ENCODE measurements at regions not wholly inside any gene's neighbourhood (a gene's known extent, or its start where the extent isn't known, plus 50 kb on each side); places are given as distances from the start of the nearest gene placed in this dataset.

- H2AFZ ChIP-seq (ENCODE audit: low read depth, low read length): no peak overlapping the region
- H3K27me3 ChIP-seq (ENCODE audit: insufficient read depth, low read length): no peaks in the 10 kb centered on the region
- H3K4me1 ChIP-seq (ENCODE audit: insufficient read depth, low read length): no peaks in the 10 kb centered on the region
- H3K9me3 ChIP-seq (ENCODE audit: low read length): no peaks in the 10 kb centered on the region
- no peak overlapping the region for H3K4me3 ChIP-seq (ENCODE audit: low read length)
- H3K36me3 ChIP-seq (ENCODE audit: insufficient read depth, low read length): no peaks in the 10 kb centered on the region
Observed at GRCh38 chr2:57313678-57314077, 732.9 kb upstream of the VRK2 start.

- Histone ChIP-seq H3K4me3 (ENCODE audit: low read length) (no peak overlapping the region), H3K36me3 (ENCODE audit: insufficient read depth, low read length) (no peaks in the 10 kb centered on the region), H3K9me3 (ENCODE audit: low read length) (no peaks in the 10 kb centered on the region), H2AFZ (ENCODE audit: low read depth, low read length) (no peak overlapping the region), H3K27me3 (ENCODE audit: insufficient read depth, low read length) (no peaks in the 10 kb centered on the region), H3K4me1 (ENCODE audit: insufficient read depth, low read length) (no peaks in the 10 kb centered on the region)
Observed at GRCh38 chr2:57314682-57315081, 731.9 kb upstream of the VRK2 start.

- no peaks in the 10 kb centered on the region for H3K9me3 ChIP-seq (ENCODE audit: low read length)
- H3K4me3 ChIP-seq (ENCODE audit: low read length): no peak overlapping the region
- no peaks in the 10 kb centered on the region for H3K4me1 ChIP-seq (ENCODE audit: insufficient read depth, low read length)
- no peak overlapping the region for H2AFZ ChIP-seq (ENCODE audit: low read depth, low read length)
- H3K27me3 ChIP-seq (ENCODE audit: insufficient read depth, low read length): no peaks in the 10 kb centered on the region
- no peaks in the 10 kb centered on the region for H3K36me3 ChIP-seq (ENCODE audit: insufficient read depth, low read length)
Observed at GRCh38 chr2:57330447-57330846, 716.2 kb upstream of the VRK2 start.

- no peak overlapping the region for H3K4me3 ChIP-seq (ENCODE audit: low read length)
- H3K9me3 ChIP-seq (ENCODE audit: low read length): no peaks in the 10 kb centered on the region
- no peaks in the 10 kb centered on the region for H3K4me1 ChIP-seq (ENCODE audit: insufficient read depth, low read length)
- no peaks in the 10 kb centered on the region for H3K27me3 ChIP-seq (ENCODE audit: insufficient read depth, low read length)
- H2AFZ ChIP-seq (ENCODE audit: low read depth, low read length): no peak overlapping the region
- H3K36me3 ChIP-seq (ENCODE audit: insufficient read depth, low read length): no peaks in the 10 kb centered on the region
Observed at GRCh38 chr2:57333221-57333620, 713.4 kb upstream of the VRK2 start.

- Histone ChIP-seq H3K4me3 (ENCODE audit: low read length) (no peak overlapping the region), H3K36me3 (ENCODE audit: insufficient read depth, low read length) (no peaks in the 10 kb centered on the region), H2AFZ (ENCODE audit: low read depth, low read length) (no peak overlapping the region), H3K9me3 (ENCODE audit: low read length) (no peaks in the 10 kb centered on the region), H3K27me3 (ENCODE audit: insufficient read depth, low read length) (no peaks in the 10 kb centered on the region), H3K4me1 (ENCODE audit: insufficient read depth, low read length) (no peaks in the 10 kb centered on the region)
Observed at GRCh38 chr2:57343391-57344006, 703.1 kb upstream of the VRK2 start.

- Histone ChIP-seq H2AFZ (ENCODE audit: low read depth, low read length) (no peak overlapping the region), H3K4me1 (ENCODE audit: insufficient read depth, low read length) (no peaks in the 10 kb centered on the region), H3K36me3 (ENCODE audit: insufficient read depth, low read length) (no peaks in the 10 kb centered on the region), H3K4me3 (ENCODE audit: low read length) (no peak overlapping the region), H3K9me3 (ENCODE audit: low read length) (no peaks in the 10 kb centered on the region), H3K27me3 (ENCODE audit: insufficient read depth, low read length) (no peaks in the 10 kb centered on the region)
Observed at GRCh38 chr2:57368190-57368589, 678.4 kb upstream of the VRK2 start.

- Histone ChIP-seq H3K9me3 (ENCODE audit: low read length) (no peaks in the 10 kb centered on the region), H3K4me1 (ENCODE audit: insufficient read depth, low read length) (no peaks in the 10 kb centered on the region), H2AFZ (ENCODE audit: low read depth, low read length) (no peak overlapping the region), H3K27me3 (ENCODE audit: insufficient read depth, low read length) (no peaks in the 10 kb centered on the region), H3K4me3 (ENCODE audit: low read length) (no peak overlapping the region), H3K36me3 (ENCODE audit: insufficient read depth, low read length) (no peaks in the 10 kb centered on the region)
Observed at GRCh38 chr2:57370882-57371585, 675.6 kb upstream of the VRK2 start.

GRCh38 chr2:57372237-57372984 lies 674.2 kb upstream of the VRK2 start:
- Histone ChIP-seq H3K36me3 (ENCODE audit: insufficient read depth, low read length) (no peaks in the 10 kb centered on the region), H3K4me1 (ENCODE audit: insufficient read depth, low read length) (no peaks in the 10 kb centered on the region)

GRCh38 chr2:57373530-57373929 lies 673.1 kb upstream of the VRK2 start:
- Histone ChIP-seq H3K9me3 (ENCODE audit: low read length) (no peaks in the 10 kb centered on the region), H3K27me3 (ENCODE audit: insufficient read depth, low read length) (no peaks in the 10 kb centered on the region), H3K4me1 (ENCODE audit: insufficient read depth, low read length) (no peaks in the 10 kb centered on the region), H3K36me3 (ENCODE audit: insufficient read depth, low read length) (no peaks in the 10 kb centered on the region), H3K4me3 (ENCODE audit: low read length) (no peak overlapping the region), H2AFZ (ENCODE audit: low read depth, low read length) (no peak overlapping the region)

More at GRCh38 chr2:57372237-57372984, 674.2 kb upstream of the VRK2 start:
- Histone ChIP-seq H2AFZ (ENCODE audit: low read depth, low read length) (no peak overlapping the region), H3K9me3 (ENCODE audit: low read length) (no peaks in the 10 kb centered on the region), H3K4me3 (ENCODE audit: low read length) (no peak overlapping the region), H3K27me3 (ENCODE audit: insufficient read depth, low read length) (no peaks in the 10 kb centered on the region)

GRCh38 chr2:57376985-57377384 lies 669.6 kb upstream of the VRK2 start:
- H3K27me3 ChIP-seq (ENCODE audit: insufficient read depth, low read length): no peaks in the 10 kb centered on the region
- no peak overlapping the region for H3K4me3 ChIP-seq (ENCODE audit: low read length)
- H3K4me1 ChIP-seq (ENCODE audit: insufficient read depth, low read length): no peaks in the 10 kb centered on the region
- no peaks in the 10 kb centered on the region for H3K9me3 ChIP-seq (ENCODE audit: low read length)
- H2AFZ ChIP-seq (ENCODE audit: low read depth, low read length): no peak overlapping the region
- H3K36me3 ChIP-seq (ENCODE audit: insufficient read depth, low read length): no peaks in the 10 kb centered on the region

GRCh38 chr2:57386305-57386704 lies 660.3 kb upstream of the VRK2 start:
- H3K27me3 ChIP-seq (ENCODE audit: insufficient read depth, low read length): no peaks in the 10 kb centered on the region
- no peaks in the 10 kb centered on the region for H3K36me3 ChIP-seq (ENCODE audit: insufficient read depth, low read length)
- no peaks in the 10 kb centered on the region for H3K4me1 ChIP-seq (ENCODE audit: insufficient read depth, low read length)
- no peak overlapping the region for H2AFZ ChIP-seq (ENCODE audit: low read depth, low read length)
- no peak overlapping the region for H3K4me3 ChIP-seq (ENCODE audit: low read length)
- H3K9me3 ChIP-seq (ENCODE audit: low read length): no peaks in the 10 kb centered on the region

GRCh38 chr2:57396355-57397098 lies 650.1 kb upstream of the VRK2 start:
- Histone ChIP-seq H3K9me3 (ENCODE audit: low read length) (no peaks in the 10 kb centered on the region), H3K4me1 (ENCODE audit: insufficient read depth, low read length) (no peaks in the 10 kb centered on the region), H3K4me3 (ENCODE audit: low read length) (no peak overlapping the region), H2AFZ (ENCODE audit: low read depth, low read length) (no peak overlapping the region), H3K36me3 (ENCODE audit: insufficient read depth, low read length) (no peaks in the 10 kb centered on the region), H3K27me3 (ENCODE audit: insufficient read depth, low read length) (no peaks in the 10 kb centered on the region)
